ENCODE measurements at regions not wholly inside any gene's neighbourhood (a gene's known extent, or its start where the extent isn't known, plus 50 kb on each side); places are given as distances from the start of the nearest gene placed in this dataset.

- TF ChIP-seq POLR2A (IDR thresholded peaks at IDR 0.05) (no peak), CTCF (IDR thresholded peaks at IDR 0.05) (no peak)
Measured at GRCh38 chr1:239884796-239885195, 206.9 kb upstream of the FMN2 start.
